ENCODE measurements at regions not wholly inside any gene's neighbourhood (a gene's known extent, or its start where the extent isn't known, plus 50 kb on each side); places are given as distances from the start of the nearest gene placed in this dataset.

GRCh38 chr2:58757971-58758370, 516.8 kb upstream of the FANCL start:
- TF ChIP-seq CTCF (IDR thresholded peaks at IDR 0.05) (no peak), EP300 (IDR thresholded peaks at IDR 0.05) (no peak), POLR2A (IDR thresholded peaks at IDR 0.05) (no peak)
